PC-9 (cell line): ENCODE measurements at regions not wholly inside any gene's neighbourhood (a gene's known extent, or its start where the extent isn't known, plus 50 kb on each side); places are given as distances from the start of the nearest gene placed in this dataset.

Experiments
- BruUV-seq: library from RNA; stranded (reverse); fragments of 400-500 nt; replicated peaks from 2 replicates; lab custom pipeline; 2021; lab: Mats Ljungman, UMichigan
- CTCF ChIA-PET: fragments of 300-600 bp; sonication (Branson Sonifier 250); formaldehyde crosslinking; loops from one replicate; lab custom pipeline; 2022; ENCODE audit warnings: antibody characterized with exemption; lab: Charles Lee
- POLR2A ChIA-PET: fragments of 300-600 bp; sonication (Branson Sonifier 250); formaldehyde crosslinking; loops from one replicate; lab custom pipeline; 2022; ENCODE audit warnings: antibody characterized with exemption; ENCODE audit not compliant: unreplicated experiment; lab: Charles Lee
- DNase-seq, 2 experiments: peaks; one replicate each; pipeline versions ENCODE4 v3.0.0 to v3.0.0-alpha.2; 2015 to 2022; ENCODE audit warnings: mixed read lengths in 1 of 2
- H2AFZ ChIP-seq: fragments of 200-600 bp; sonication (generic); 2 replicates; pipeline ENCODE4 v1.8.1; 2017; ENCODE audit warnings: antibody characterized with exemption
- H3F3A ChIP-seq: fragments of 200-600 bp; sonication (generic); 2 replicates; pipeline ENCODE4 v1.8.1; 2017; ENCODE audit warnings: antibody characterized with exemption, mild to moderate bottlenecking, low read depth; ENCODE audit not compliant: insufficient read depth
- H3K27ac ChIP-seq: fragments of 200-600 bp; sonication (generic); 2 replicates; pipeline ENCODE4 v1.6.1; 2016; ENCODE audit warnings: mixed run types
- H3K27me3 ChIP-seq: fragments of 200-600 bp; sonication (generic); 2 replicates; pipeline ENCODE4 v1.6.1; 2016; ENCODE audit warnings: low read depth, mixed run types; ENCODE audit not compliant: insufficient read depth
- H3K36me3 ChIP-seq: fragments of 200-600 bp; sonication (generic); 2 replicates; pipeline ENCODE4 v1.6.1; 2016; ENCODE audit warnings: low read depth, mixed run types
- H3K4me1 ChIP-seq: fragments of 200-600 bp; sonication (generic); replicated peaks from 2 replicates; pipeline ENCODE4 v1.6.1; 2016; ENCODE audit warnings: mixed run types; ENCODE audit not compliant: insufficient read depth
- H3K4me2 ChIP-seq: fragments of 200-600 bp; sonication (generic); 2 replicates; pipeline ENCODE4 v1.6.1; 2017; ENCODE audit warnings: mixed run types
- H3K4me3 ChIP-seq: fragments of 200-600 bp; sonication (generic); 2 replicates; pipeline ENCODE4 v1.6.1; 2016; ENCODE audit warnings: mixed run types
- H3K79me2 ChIP-seq: fragments of 200-600 bp; sonication (generic); 2 replicates; pipeline ENCODE4 v1.6.1; 2017; ENCODE audit warnings: low read depth, mixed run types
- H3K9me2 ChIP-seq: fragments of 200-600 bp; sonication (generic); 2 replicates; pipeline ENCODE4 v1.8.1; 2017; ENCODE audit warnings: mild to moderate bottlenecking; ENCODE audit not compliant: insufficient read depth
- H3K9me3 ChIP-seq: fragments of 200-600 bp; sonication (generic); 2 replicates; pipeline ENCODE4 v1.8.1; 2016; ENCODE audit warnings: low read depth; ENCODE audit not compliant: insufficient read depth
- H4K20me1 ChIP-seq: fragments of 200-600 bp; sonication (generic); 2 replicates; pipeline ENCODE4 v1.8.1; 2017; ENCODE audit not compliant: insufficient read depth
- EZH2 ChIP-seq: fragments of 200-600 bp; sonication (generic); IDR thresholded peaks from 2 replicates; pipeline ENCODE4 v1.8.0; 2017; ENCODE audit warnings: antibody characterized with exemption, low read depth
- intact Hi-C: fragments of 100-400 bp; cut with micrococcal nuclease; formaldehyde crosslinking; loops from one replicate; pipeline ENCODE4 v1.10.0; 2022; ENCODE audit not compliant: unreplicated experiment
- TF ChIP-seq, protein P1 (sequence below): fragments of 200-600 bp; sonication (generic); conservative IDR thresholded peaks from 2 replicates; pipeline ENCODE4 v1.6.1; 2017; ENCODE audit warnings: mixed run types, antibody characterized with exemption, mild to moderate bottlenecking, moderate library complexity

DNA sequence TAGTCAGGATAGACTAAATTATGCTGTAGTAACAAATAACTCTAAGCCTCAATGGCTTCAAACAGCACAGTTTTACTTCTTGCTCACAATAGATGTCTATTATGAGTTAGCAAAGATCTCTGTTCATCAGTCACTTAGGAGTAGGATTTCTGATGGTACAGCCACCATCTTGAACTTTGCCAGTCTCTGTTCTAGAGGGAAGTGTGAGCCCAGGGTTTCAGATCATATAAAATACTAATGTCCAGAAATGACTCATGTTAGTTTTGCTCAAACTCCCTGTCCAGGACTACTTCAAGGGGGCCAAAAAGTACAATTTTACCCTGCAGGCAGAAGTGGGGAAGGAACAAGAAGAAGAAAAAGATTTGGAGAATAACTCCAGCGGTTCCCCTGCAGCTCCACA lies 77.1 kb upstream of the LSM6 start:
- no peak overlapping the region for H3K4me2 ChIP-seq
- intact Hi-C loops = loop anchor here (5.0 to 10.0 kb wide), 2 partner anchors 244 to 816 kb away; no protein-coding TSS in a partner anchor
- H3F3A ChIP-seq = no peaks in the 10 kb centered on the region
- H2AFZ ChIP-seq = no peak overlapping the region
- H3K9me2 ChIP-seq = no peaks in the 10 kb centered on the region
- H3K4me3 ChIP-seq = no peak overlapping the region
- no peaks in the 10 kb centered on the region for H4K20me1 ChIP-seq
- TF ChIP-seq EZH2 = no peak
- TF ChIP-seq, protein P1, sequence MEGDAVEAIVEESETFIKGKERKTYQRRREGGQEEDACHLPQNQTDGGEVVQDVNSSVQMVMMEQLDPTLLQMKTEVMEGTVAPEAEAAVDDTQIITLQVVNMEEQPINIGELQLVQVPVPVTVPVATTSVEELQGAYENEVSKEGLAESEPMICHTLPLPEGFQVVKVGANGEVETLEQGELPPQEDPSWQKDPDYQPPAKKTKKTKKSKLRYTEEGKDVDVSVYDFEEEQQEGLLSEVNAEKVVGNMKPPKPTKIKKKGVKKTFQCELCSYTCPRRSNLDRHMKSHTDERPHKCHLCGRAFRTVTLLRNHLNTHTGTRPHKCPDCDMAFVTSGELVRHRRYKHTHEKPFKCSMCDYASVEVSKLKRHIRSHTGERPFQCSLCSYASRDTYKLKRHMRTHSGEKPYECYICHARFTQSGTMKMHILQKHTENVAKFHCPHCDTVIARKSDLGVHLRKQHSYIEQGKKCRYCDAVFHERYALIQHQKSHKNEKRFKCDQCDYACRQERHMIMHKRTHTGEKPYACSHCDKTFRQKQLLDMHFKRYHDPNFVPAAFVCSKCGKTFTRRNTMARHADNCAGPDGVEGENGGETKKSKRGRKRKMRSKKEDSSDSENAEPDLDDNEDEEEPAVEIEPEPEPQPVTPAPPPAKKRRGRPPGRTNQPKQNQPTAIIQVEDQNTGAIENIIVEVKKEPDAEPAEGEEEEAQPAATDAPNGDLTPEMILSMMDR = no peak
- no peak for DNase-seq
- H3K27ac ChIP-seq = no peak overlapping the region
- no peaks in the 10 kb centered on the region for H3K9me3 ChIP-seq
- no TSS peak for BruUV-seq
- ChIA-PET CTCF (no interaction called here), POLR2A (no interaction called here)
- no peaks in the 10 kb centered on the region for H3K27me3 ChIP-seq
- H3K36me3 ChIP-seq = no peaks in the 10 kb centered on the region
- no peaks in the 10 kb centered on the region for H3K4me1 ChIP-seq
- H3K79me2 ChIP-seq = no peaks in the 10 kb centered on the region

DNA sequence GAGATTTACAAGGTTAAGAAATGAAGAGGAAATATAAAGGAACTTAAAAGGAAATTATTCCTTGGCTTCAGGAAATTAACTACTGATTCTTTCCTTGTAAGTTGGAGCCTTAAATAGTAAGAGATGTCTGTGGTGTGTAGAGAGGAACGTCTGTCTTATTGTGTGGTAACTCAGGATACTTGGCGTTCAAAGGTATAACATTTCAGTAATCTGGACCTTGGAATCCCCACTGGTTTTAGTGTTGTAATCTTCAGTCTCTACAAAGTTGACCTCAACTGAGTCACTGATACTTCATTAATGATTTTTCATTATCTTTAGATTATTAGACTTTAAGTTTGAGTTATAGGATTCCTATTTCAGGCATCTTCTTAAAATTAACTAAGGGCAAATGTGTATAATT lies 79.1 kb upstream of the LSM6 start:
- H3F3A ChIP-seq = no peaks in the 10 kb centered on the region
- no peaks in the 10 kb centered on the region for H3K36me3 ChIP-seq
- H3K27ac ChIP-seq = no peak overlapping the region
- intact Hi-C loops = loop anchor here (5.0 to 10.0 kb wide), 2 partner anchors 246 to 818 kb away; no protein-coding TSS in a partner anchor
- no peaks in the 10 kb centered on the region for H4K20me1 ChIP-seq
- POLR2A ChIA-PET = no interaction called here
- no peaks in the 10 kb centered on the region for H3K9me3 ChIP-seq
- BruUV-seq = no TSS peak
- DNase-seq = no peak
- no peak overlapping the region for H3K4me3 ChIP-seq
- H2AFZ ChIP-seq = no peak overlapping the region
- H3K9me2 ChIP-seq = no peaks in the 10 kb centered on the region
- H3K4me1 ChIP-seq = no peaks in the 10 kb centered on the region
- no peaks in the 10 kb centered on the region for H3K79me2 ChIP-seq
- CTCF ChIA-PET = no interaction called here
- no peak overlapping the region for H3K4me2 ChIP-seq
- TF ChIP-seq EZH2 = no peak
- TF ChIP-seq, protein P1 = no peak
- H3K27me3 ChIP-seq = no peaks in the 10 kb centered on the region

DNA sequence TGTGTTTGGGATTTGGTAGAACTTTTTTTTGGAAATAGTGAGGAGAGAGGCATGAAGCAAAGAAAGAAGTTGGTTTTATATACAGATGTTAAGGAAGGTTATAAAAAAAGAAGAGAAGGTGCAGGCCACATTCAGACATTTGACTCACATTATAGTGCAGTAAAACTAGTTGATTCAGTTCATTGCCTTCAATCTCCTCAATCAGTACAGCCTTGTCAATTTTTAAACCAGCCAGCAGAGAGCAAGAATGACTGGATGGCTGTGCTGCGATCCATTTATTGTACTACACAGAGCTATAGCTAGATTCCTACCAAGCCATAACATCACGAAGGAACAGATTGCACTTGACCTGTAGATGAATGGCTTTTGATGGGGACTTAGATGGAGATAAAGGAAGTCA lies 79.7 kb upstream of the LSM6 start:
- Histone ChIP-seq H3K4me3 (no peak overlapping the region), H3K4me2 (no peak overlapping the region), H3K9me2 (no peaks in the 10 kb centered on the region), H3K27ac (no peak overlapping the region), H3K36me3 (no peaks in the 10 kb centered on the region), H3F3A (no peaks in the 10 kb centered on the region), H3K4me1 (no peaks in the 10 kb centered on the region), H2AFZ (no peak overlapping the region), H3K9me3 (no peaks in the 10 kb centered on the region), H3K79me2 (no peaks in the 10 kb centered on the region), H4K20me1 (no peaks in the 10 kb centered on the region), H3K27me3 (no peaks in the 10 kb centered on the region)
- ChIA-PET POLR2A (no interaction called here), CTCF (interaction anchor here (0.5 kb wide), 1 partner anchor 277 kb away, joined by 6 read pairs; no protein-coding TSS in a partner anchor)
- TF ChIP-seq, protein P1 = no peak
- intact Hi-C loops = loop anchor here (5.0 to 10.0 kb wide), 2 partner anchors 246 to 819 kb away; no protein-coding TSS in a partner anchor
- BruUV-seq = no TSS peak
- DNase-seq = no peak
